IMR-90 (cell line): ENCODE measurements at regions not wholly inside any gene's neighbourhood (a gene's known extent, or its start where the extent isn't known, plus 50 kb on each side); places are given as distances from the start of the nearest gene placed in this dataset.

Experiments used
- ATAC-seq: fragments of 200-7000 bp; cut with Tn5 transposase; 2 replicates; pipeline ENCODE4 v1.9.1; 2020; ENCODE audit warnings: low read depth, mild to moderate bottlenecking, moderate library complexity
- BruUV-seq: library from RNA; stranded (reverse); fragments of 400-500 nt; replicated peaks from 2 replicates; lab custom pipeline; 2021; lab: Mats Ljungman, UMichigan
- CTCF ChIA-PET: fragments of 300-600 bp; formaldehyde crosslinking; extraction: SDS; loops from one replicate; lab custom pipeline; 2021; ENCODE audit warnings: antibody characterized with exemption; lab: Yijun Ruan, JAX
- POLR2A ChIA-PET: fragments of 300-600 bp; sonication (Branson Sonifier 250); formaldehyde crosslinking; loops from one replicate; lab custom pipeline; 2022; ENCODE audit warnings: antibody characterized with exemption; ENCODE audit not compliant: unreplicated experiment; lab: Charles Lee
- DNase-seq: peaks from one replicate; pipeline ENCODE4 v3.0.0; 2013
- H2AFZ ChIP-seq: replicated peaks from 2 replicates; pipeline ENCODE3; 2013; ENCODE audit warnings: low read length, mild to moderate bottlenecking; ENCODE audit not compliant: poor library complexity
- H2AK5ac ChIP-seq: 2 replicates; pipeline ENCODE4 v1.6.1; 2013; ENCODE audit warnings: low read depth, low read length, inconsistent platforms
- H2AK9ac ChIP-seq: replicated peaks from 2 replicates; pipeline ENCODE3; 2013; ENCODE audit warnings: mild to moderate bottlenecking, low read depth, low read length, moderate library complexity; ENCODE audit not compliant: poor library complexity
- H2BK120ac ChIP-seq: 2 replicates; pipeline ENCODE4 v1.6.1; 2013; ENCODE audit warnings: low read depth, low read length, inconsistent platforms
- H2BK15ac ChIP-seq: 3 replicates; pipeline ENCODE4 v1.6.1; 2013; ENCODE audit warnings: low read depth, low read length, inconsistent platforms
- H2BK20ac ChIP-seq: 2 replicates; pipeline ENCODE4 v1.6.1; 2013; ENCODE audit warnings: low read depth, mild to moderate bottlenecking, inconsistent platforms, low read length, moderate library complexity
- H2BK5ac ChIP-seq: 2 replicates; pipeline ENCODE4 v1.6.1; 2013; ENCODE audit warnings: mild to moderate bottlenecking, low read depth, low read length, inconsistent platforms; ENCODE audit not compliant: poor library complexity, severe bottlenecking
- H3K14ac ChIP-seq: replicated peaks from 2 replicates; pipeline ENCODE4 v1.6.1; 2013; ENCODE audit warnings: low read depth, low read length, inconsistent platforms
- H3K18ac ChIP-seq: 2 replicates; pipeline ENCODE4 v1.6.1; 2013; ENCODE audit warnings: low read depth, low read length, control low read depth
- H3K23ac ChIP-seq: 2 replicates; pipeline ENCODE4 v1.6.1; 2013; ENCODE audit warnings: low read depth, low read length, inconsistent platforms
- H3K27ac ChIP-seq: 2 replicates; pipeline ENCODE4 v1.5.1; 2013; ENCODE audit warnings: mild to moderate bottlenecking, control low read depth, low read length; ENCODE audit not compliant: insufficient read depth
- H3K27me3 ChIP-seq: 2 replicates; pipeline ENCODE4 v1.6.1; 2013; ENCODE audit warnings: low read length; ENCODE audit not compliant: control insufficient read depth, insufficient read depth
- H3K36me3 ChIP-seq: 2 replicates; pipeline ENCODE4 v1.6.1; 2013; ENCODE audit warnings: low read length, mixed read lengths; ENCODE audit not compliant: control insufficient read depth, insufficient read depth
- H3K4ac ChIP-seq: 2 replicates; pipeline ENCODE4 v1.6.1; 2013; ENCODE audit warnings: low read depth, low read length, inconsistent platforms
- H3K4me1 ChIP-seq: 2 replicates; pipeline ENCODE4 v1.6.1; 2013; ENCODE audit warnings: low read length, mixed read lengths; ENCODE audit not compliant: control insufficient read depth, insufficient read depth
- H3K4me2 ChIP-seq: 2 replicates; pipeline ENCODE4 v1.6.1; 2013; ENCODE audit warnings: low read depth, mild to moderate bottlenecking, control low read depth, low read length, moderate library complexity
- H3K4me3 ChIP-seq: 2 replicates; pipeline ENCODE4 v1.5.1; 2013; ENCODE audit warnings: low read depth, mild to moderate bottlenecking, control low read depth, low read length, moderate library complexity; ENCODE audit not compliant: insufficient read depth
- H3K56ac ChIP-seq: 2 replicates; pipeline ENCODE4 v1.6.1; 2013; ENCODE audit warnings: low read length, inconsistent platforms; ENCODE audit not compliant: insufficient read depth; ENCODE audit errors: extremely low read depth
- H3K79me1 ChIP-seq, 2 experiments: 2 replicates each; pipeline ENCODE4 v1.6.1; 2013; ENCODE audit warnings: low read length in 2 of 2, inconsistent platforms in 1 of 2, low read depth in 1 of 2
- H3K9ac ChIP-seq: 2 replicates; pipeline ENCODE4 v1.6.1; 2013; ENCODE audit warnings: low read depth, low read length, control low read depth
- H3K9me1 ChIP-seq: 2 replicates; pipeline ENCODE4 v1.6.1; 2013; ENCODE audit warnings: low read length, inconsistent platforms; ENCODE audit not compliant: insufficient read depth
- H3K9me3 ChIP-seq: 2 replicates; pipeline ENCODE4 v1.6.1; 2013; ENCODE audit warnings: low read length; ENCODE audit not compliant: control insufficient read depth, insufficient read depth
- H4K20me1 ChIP-seq: 2 replicates; pipeline ENCODE4 v1.6.1; 2013; ENCODE audit warnings: low read length, inconsistent platforms; ENCODE audit not compliant: insufficient read depth
- H4K5ac ChIP-seq: 2 replicates; pipeline ENCODE4 v1.6.1; 2013; ENCODE audit warnings: mild to moderate bottlenecking, low read depth, low read length, control low read depth
- H4K8ac ChIP-seq, 2 experiments: 2 replicates each; pipeline ENCODE4 v1.6.1; 2013; ENCODE audit warnings: low read depth in 2 of 2, low read length in 2 of 2, control low read depth in 1 of 2, inconsistent platforms in 1 of 2
- H4K91ac ChIP-seq: 2 replicates; pipeline ENCODE4 v1.6.1; 2013; ENCODE audit warnings: low read depth, low read length, inconsistent platforms; ENCODE audit not compliant: insufficient read depth
- BHLHE40 ChIP-seq: fragments of 150-350 bp; IDR thresholded peaks from 2 replicates; pipeline ENCODE4 v1.6.1; 2016; ENCODE audit warnings: mild to moderate bottlenecking, low read depth, low read length
- CHD1 ChIP-seq: IDR thresholded peaks from 2 replicates; pipeline ENCODE4 v1.6.1; 2012; ENCODE audit warnings: low read depth, low read length, improper control_type of control experiment
- ELK1 ChIP-seq: fragments of 150-350 bp; IDR thresholded peaks from 2 replicates; pipeline ENCODE4 v1.6.1; 2016; ENCODE audit warnings: low read depth, mild to moderate bottlenecking, low read length, moderate library complexity, borderline replicate concordance
- FOS ChIP-seq: fragments of 150-350 bp; IDR thresholded peaks from 2 replicates; pipeline ENCODE4 v1.6.1; 2016; ENCODE audit warnings: low read depth, low read length
- NFE2L2 ChIP-seq: fragments of 150-350 bp; IDR thresholded peaks from 2 replicates; pipeline ENCODE4 v1.6.1; 2016; ENCODE audit warnings: low read depth, mild to moderate bottlenecking, low read length
- POLR2A ChIP-seq: IDR thresholded peaks from 2 replicates; pipeline ENCODE4 v1.6.1; 2012; ENCODE audit warnings: mild to moderate bottlenecking, low read depth, low read length
- RCOR1 ChIP-seq: IDR thresholded peaks from 2 replicates; pipeline ENCODE4 v1.6.1; 2012; ENCODE audit warnings: mild to moderate bottlenecking, low read length, improper control_type of control experiment; ENCODE audit not compliant: insufficient replicate concordance
- RFX5 ChIP-seq: IDR thresholded peaks from 2 replicates; pipeline ENCODE4 v1.8.0; 2012; ENCODE audit warnings: low read depth, mild to moderate bottlenecking, low read length, moderate library complexity
- dilution Hi-C: fragments of 300-500 bp; cut with HindIII; formaldehyde crosslinking; loops from one replicate; pipeline ENCODE4 v1.14.3; 2018; ENCODE audit warnings: low sequenced_read_pairs; ENCODE audit not compliant: unreplicated experiment
- in situ Hi-C: fragments of 300-500 bp; cut with MboI; formaldehyde crosslinking; loops from 3 replicates; pipeline ENCODE4 v1.14.3; 2019; ENCODE audit warnings: low sequenced_read_pairs, inconsistent platforms, mixed read lengths
- intact Hi-C: fragments of 100-400 bp; cut with micrococcal nuclease; formaldehyde crosslinking; loops from 2 replicates; pipeline ENCODE4 v1.10.0; 2022

- Histone ChIP-seq H3K27ac (no peak overlapping the region), H3K9ac (no peak overlapping the region), H2AK5ac (no peak overlapping the region), H2BK20ac (no peak overlapping the region), H3K36me3 (no peaks in the 10 kb centered on the region), H3K4me3 (no peak overlapping the region), H3K56ac (no peak overlapping the region), H2AK9ac (no peak overlapping the region), H3K27me3 (no peaks in the 10 kb centered on the region), H4K5ac (no peak overlapping the region), H4K8ac (no peak overlapping the region), H3K14ac (no peak overlapping the region), H4K20me1 (no peaks in the 10 kb centered on the region), H4K91ac (no peak overlapping the region), H3K79me1 (no peaks in the 10 kb centered on the region), H3K9me3 (no peaks in the 10 kb centered on the region), H3K4ac (no peak overlapping the region), H3K4me2 (no peak overlapping the region), H2BK15ac (no peak overlapping the region), H2AFZ (no peak overlapping the region), H3K23ac (no peak overlapping the region), H2BK5ac (no peak overlapping the region), H3K9me1 (no peaks in the 10 kb centered on the region), H3K18ac (no peak overlapping the region), H2BK120ac (no peak overlapping the region), H3K4me1 (no peaks in the 10 kb centered on the region)
- ATAC-seq: no peak
- CTCF ChIA-PET: no interaction called here
- no peak for TF ChIP-seq FOS
- no peak for TF ChIP-seq RCOR1
- TF ChIP-seq ELK1: no peak
- TF ChIP-seq NFE2L2: no peak
- TF ChIP-seq CHD1: no peak
- TF ChIP-seq BHLHE40: no peak
- TF ChIP-seq POLR2A: no peak
- no peak for TF ChIP-seq RFX5
- no peak for DNase-seq
- no TSS peak for BruUV-seq
- POLR2A ChIA-PET: no interaction called here
- intact Hi-C loops (no loop called here), in situ Hi-C loops (no loop called here), dilution Hi-C loops (no loop called here)
These were observed 59.4 kb upstream of the TLL1 start for GRCh38 chr4:165813606-165814005.
